GM21360 (cell line): ENCODE measurements at regions not wholly inside any gene's neighbourhood (a gene's known extent, or its start where the extent isn't known, plus 50 kb on each side); places are given as distances from the start of the nearest gene placed in this dataset.

ENCODE experiments used
- ATAC-seq: cut with Tn5 transposase; IDR thresholded peaks from one replicate; pipeline ENCODE4 v1.9.1; 2021; ENCODE audit warnings: mild to moderate bottlenecking, moderate library complexity; ENCODE audit not compliant: unreplicated experiment

- ATAC-seq, result no peak
These were observed 116.2 kb downstream of the NSUN3 start for GRCh38 chr3:94179059-94179458.

GRCh38 chr3:94183551-94183950 lies 120.7 kb downstream of the NSUN3 start:
- ATAC-seq, result no peak

- ATAC-seq, result no peak
These were observed 121.9 kb downstream of the NSUN3 start for GRCh38 chr3:94184781-94185180.

GRCh38 chr3:94185753-94186152 lies 122.9 kb downstream of the NSUN3 start:
- no peak for ATAC-seq

GRCh38 chr3:94187697-94188096 lies 124.8 kb downstream of the NSUN3 start:
- ATAC-seq, result no peak

GRCh38 chr3:94195381-94195780 lies 132.5 kb downstream of the NSUN3 start:
- ATAC-seq, result no peak

- no peak for ATAC-seq
These were observed 143.4 kb downstream of the NSUN3 start for GRCh38 chr3:94206291-94206690.

GRCh38 chr3:94210256-94210655 lies 147.4 kb downstream of the NSUN3 start:
- ATAC-seq, result no peak

GRCh38 chr3:94217406-94217805 lies 154.5 kb downstream of the NSUN3 start:
- no peak for ATAC-seq

- no peak for ATAC-seq
These were observed 157.6 kb downstream of the NSUN3 start for GRCh38 chr3:94220426-94220825.

- ATAC-seq, result no peak
These were observed 159.0 kb downstream of the NSUN3 start for GRCh38 chr3:94221829-94222228.

GRCh38 chr3:94225148-94225865 lies 162.4 kb downstream of the NSUN3 start:
- ATAC-seq, result no peak

GRCh38 chr3:94226078-94226477 lies 163.2 kb downstream of the NSUN3 start:
- no peak for ATAC-seq

GRCh38 chr3:94232921-94233320 lies 170.1 kb downstream of the NSUN3 start:
- no peak for ATAC-seq

GRCh38 chr3:94234177-94234788 lies 171.4 kb downstream of the NSUN3 start:
- ATAC-seq, result no peak

- ATAC-seq, result no peak
These were observed 179.1 kb downstream of the NSUN3 start for GRCh38 chr3:94241986-94242385.

GRCh38 chr3:94246171-94246570 lies 183.3 kb downstream of the NSUN3 start:
- no peak for ATAC-seq

- no peak for ATAC-seq
These were observed 185.2 kb downstream of the NSUN3 start for GRCh38 chr3:94248042-94248441.

- ATAC-seq, result peak; percentile 84
These were observed 186.7 kb downstream of the NSUN3 start for GRCh38 chr3:94249491-94250079.

- ATAC-seq, result no peak
These were observed 188.7 kb downstream of the NSUN3 start for GRCh38 chr3:94251566-94251965.

- ATAC-seq, result no peak
These were observed 189.5 kb downstream of the NSUN3 start for GRCh38 chr3:94252316-94252715.
